ENCODE measurements at regions not wholly inside any gene's neighbourhood (a gene's known extent, or its start where the extent isn't known, plus 50 kb on each side); places are given as distances from the start of the nearest gene placed in this dataset.

GRCh38 chr21:35548904-35549615 is 500.0 kb upstream of the RUNX1 start:
- TF ChIP-seq YY1 (IDR thresholded peaks at IDR 0.05; ENCODE audit: low read depth), result no peak
- TF ChIP-seq EP300 (IDR thresholded peaks at IDR 0.05; ENCODE audit: borderline replicate concordance in 1 of 2, low read depth in 1 of 2, low read length in 1 of 2), result no peak
- TF ChIP-seq GATA2 (CRISPR knock-in tag; IDR thresholded peaks at IDR 0.05), result no peak

Measured in SK-N-SH (cell line).